GM12865 (cell line): ENCODE measurements at regions not wholly inside any gene's neighbourhood (a gene's known extent, or its start where the extent isn't known, plus 50 kb on each side); places are given as distances from the start of the nearest gene placed in this dataset.
"Not testable (repeated sequence)": the region's sequence is repeated elsewhere in the genome, so short reads cannot be mapped to it uniquely, and the experiment has no call there.

Source experiments
- DNase-seq: peaks from one replicate; pipeline ENCODE4 v3.0.0; 2010; ENCODE audit warnings: low read depth
- H3K4me3 ChIP-seq: 2 replicates; pipeline ENCODE4 v1.5.1; 2011; ENCODE audit warnings: mild to moderate bottlenecking, low read depth, low read length, control low read depth
- CTCF ChIP-seq: IDR thresholded peaks from 2 replicates; pipeline ENCODE4 v1.5.1; 2011; ENCODE audit warnings: low read length, control low read depth, low read depth, inconsistent platforms; ENCODE audit not compliant: insufficient read depth; ENCODE audit errors: missing control alignments

GRCh38 chr9:115849679-115850412, 303.7 kb upstream of the PAPPA start:
- H3K4me3 ChIP-seq = no peak overlapping the region
- DNase-seq = peak; percentile 1
- no peak for TF ChIP-seq CTCF

DNA sequence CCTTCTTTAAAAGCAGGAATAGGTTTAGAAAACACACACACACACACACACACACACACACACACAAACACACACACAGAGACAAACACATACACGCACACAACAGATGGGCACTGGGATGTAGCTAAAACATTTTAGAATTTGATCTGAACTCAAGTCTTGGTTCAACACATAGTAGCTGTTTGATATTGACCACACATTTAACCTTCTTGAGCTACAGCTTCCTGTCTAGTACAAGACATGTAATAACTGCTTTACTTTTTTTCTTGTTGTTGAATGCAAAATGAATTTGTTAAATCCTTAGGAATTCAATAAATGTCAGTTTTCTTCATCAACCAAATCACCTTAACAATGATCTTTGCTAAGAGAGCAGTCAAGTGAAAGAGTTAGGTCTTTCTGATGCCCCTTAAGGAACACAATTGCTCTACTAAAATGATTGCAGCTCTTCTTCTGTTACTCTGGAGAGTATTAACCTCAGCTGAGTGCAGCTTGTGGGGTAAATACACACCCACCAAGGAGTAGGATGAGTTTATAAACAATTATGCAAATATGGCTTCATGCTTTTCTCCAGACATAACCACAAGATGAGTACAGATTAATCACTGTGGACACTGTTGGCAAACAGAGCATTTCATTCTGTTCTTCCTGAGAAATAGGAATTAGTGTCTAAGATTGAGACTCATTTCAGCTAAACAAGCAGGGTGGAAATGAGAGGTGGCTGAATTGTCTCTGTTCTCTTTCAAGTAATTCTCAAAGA, 302.9 kb upstream of the PAPPA start:
- DNase-seq = no peak
- no peak for TF ChIP-seq CTCF
- H3K4me3 ChIP-seq = no peak overlapping the region

- TF ChIP-seq CTCF = no peak
- no peak for DNase-seq
- no peak overlapping the region for H3K4me3 ChIP-seq
These were observed 298.0 kb upstream of the PAPPA start for GRCh38 chr9:115855458-115856133.

- H3K4me3 ChIP-seq, DNase-seq: not testable (repeated sequence)
These were observed 295.2 kb upstream of the PAPPA start for GRCh38 chr9:115858421-115858820.

GRCh38 chr9:115862021-115862420, 291.6 kb upstream of the PAPPA start:
- H3K4me3 ChIP-seq = no peak overlapping the region
- no peak for DNase-seq
- no peak for TF ChIP-seq CTCF

- TF ChIP-seq CTCF = no peak
- H3K4me3 ChIP-seq = no peak overlapping the region
- no peak for DNase-seq
These were observed 289.0 kb upstream of the PAPPA start for GRCh38 chr9:115864581-115864980.

DNA sequence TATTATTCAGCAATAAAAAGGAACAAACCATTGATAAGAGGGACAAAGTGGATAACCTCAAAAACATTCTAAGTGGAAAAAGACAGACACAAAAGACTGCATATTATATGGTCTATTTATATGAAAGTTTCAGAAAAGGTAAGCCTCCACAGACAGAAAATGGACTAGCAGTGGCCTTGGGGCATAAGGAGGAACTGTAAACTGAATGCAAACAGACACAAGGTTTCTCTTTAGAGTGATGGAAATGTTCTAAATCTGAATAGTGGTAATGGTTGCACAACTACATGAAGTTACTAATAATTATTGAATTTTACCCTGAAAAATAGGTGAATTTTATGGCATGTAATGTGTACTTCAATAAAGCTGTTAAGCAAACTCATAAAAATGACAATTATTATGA, 286.3 kb upstream of the PAPPA start:
- DNase-seq = no peak
- H3K4me3 ChIP-seq = no peak overlapping the region
- no peak for TF ChIP-seq CTCF
